ENCODE measurements at regions not wholly inside any gene's neighbourhood (a gene's known extent, or its start where the extent isn't known, plus 50 kb on each side); places are given as distances from the start of the nearest gene placed in this dataset.

- no peak for ATAC-seq
- no peak for TF ChIP-seq ZNF8 (CRISPR knock-in tag; IDR thresholded peaks at IDR 0.05)
- no peak for TF ChIP-seq OSR1 (CRISPR knock-in tag; IDR thresholded peaks at IDR 0.05)
- TF ChIP-seq GLIS3 (CRISPR knock-in tag; IDR thresholded peaks at IDR 0.05): no peak
- TF ChIP-seq PPARA (CRISPR knock-in tag; IDR thresholded peaks at IDR 0.05; ENCODE audit: borderline replicate concordance): no peak
- TF ChIP-seq RARB (CRISPR knock-in tag; IDR thresholded peaks at IDR 0.05): no peak
These were observed 169.9 kb downstream of the DCK start for GRCh38 chr4:71163317-71163716.

GRCh38 chr4:71167083-71167482, 171.7 kb upstream of the SLC4A4 start:
- ATAC-seq: no peak
- TF ChIP-seq CSDC2 (CRISPR knock-in tag; IDR thresholded peaks at IDR 0.05) (no peak), BACH2 (CRISPR knock-in tag; IDR thresholded peaks at IDR 0.05; ENCODE audit: borderline replicate concordance) (no peak), ISL1 (CRISPR knock-in tag; IDR thresholded peaks at IDR 0.05) (no peak), POU6F1 (CRISPR knock-in tag; IDR thresholded peaks at IDR 0.05; ENCODE audit: borderline replicate concordance, low read depth) (no peak), TOX (CRISPR knock-in tag; IDR thresholded peaks at IDR 0.05; ENCODE audit: borderline replicate concordance) (no peak), ESRRG (CRISPR knock-in tag; IDR thresholded peaks at IDR 0.05) (no peak), ZC3H10 (CRISPR knock-in tag; IDR thresholded peaks at IDR 0.05) (no peak), OSR1 (CRISPR knock-in tag; IDR thresholded peaks at IDR 0.05) (no peak)
- TF ChIP-seq, protein P1, sequence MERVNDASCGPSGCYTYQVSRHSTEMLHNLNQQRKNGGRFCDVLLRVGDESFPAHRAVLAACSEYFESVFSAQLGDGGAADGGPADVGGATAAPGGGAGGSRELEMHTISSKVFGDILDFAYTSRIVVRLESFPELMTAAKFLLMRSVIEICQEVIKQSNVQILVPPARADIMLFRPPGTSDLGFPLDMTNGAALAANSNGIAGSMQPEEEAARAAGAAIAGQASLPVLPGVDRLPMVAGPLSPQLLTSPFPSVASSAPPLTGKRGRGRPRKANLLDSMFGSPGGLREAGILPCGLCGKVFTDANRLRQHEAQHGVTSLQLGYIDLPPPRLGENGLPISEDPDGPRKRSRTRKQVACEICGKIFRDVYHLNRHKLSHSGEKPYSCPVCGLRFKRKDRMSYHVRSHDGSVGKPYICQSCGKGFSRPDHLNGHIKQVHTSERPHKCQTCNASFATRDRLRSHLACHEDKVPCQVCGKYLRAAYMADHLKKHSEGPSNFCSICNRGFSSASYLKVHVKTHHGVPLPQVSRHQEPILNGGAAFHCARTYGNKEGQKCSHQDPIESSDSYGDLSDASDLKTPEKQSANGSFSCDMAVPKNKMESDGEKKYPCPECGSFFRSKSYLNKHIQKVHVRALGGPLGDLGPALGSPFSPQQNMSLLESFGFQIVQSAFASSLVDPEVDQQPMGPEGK (CRISPR knock-in tag; IDR thresholded peaks at IDR 0.05; ENCODE audit: borderline replicate concordance): no peak

GRCh38 chr4:71171592-71171991, 167.2 kb upstream of the SLC4A4 start:
- ATAC-seq: no peak

More at GRCh38 chr4:71171592-71171991, 167.2 kb upstream of the SLC4A4 start:
- TF ChIP-seq CSDC2 (CRISPR knock-in tag; IDR thresholded peaks at IDR 0.05) (no peak), ESRRG (CRISPR knock-in tag; IDR thresholded peaks at IDR 0.05) (no peak), GLIS3 (CRISPR knock-in tag; IDR thresholded peaks at IDR 0.05) (no peak), CREB5 (CRISPR knock-in tag; IDR thresholded peaks at IDR 0.05; ENCODE audit: low read depth) (no peak), CSRNP3 (CRISPR knock-in tag; IDR thresholded peaks at IDR 0.05) (no peak), TCF4 (CRISPR knock-in tag; IDR thresholded peaks at IDR 0.05; ENCODE audit: borderline replicate concordance) (no peak), ZFP30 (CRISPR knock-in tag; IDR thresholded peaks at IDR 0.05) (no peak), ZFP3 (CRISPR knock-in tag; IDR thresholded peaks at IDR 0.05) (no peak), ZNF70 (CRISPR knock-in tag; IDR thresholded peaks at IDR 0.05) (no peak), OSR1 (CRISPR knock-in tag; IDR thresholded peaks at IDR 0.05) (no peak), RARB (CRISPR knock-in tag; IDR thresholded peaks at IDR 0.05) (no peak), SNAI2 (CRISPR knock-in tag; IDR thresholded peaks at IDR 0.05) (no peak), BACH2 (CRISPR knock-in tag; IDR thresholded peaks at IDR 0.05; ENCODE audit: borderline replicate concordance) (no peak), TOX (CRISPR knock-in tag; IDR thresholded peaks at IDR 0.05; ENCODE audit: borderline replicate concordance) (no peak), ZNF8 (CRISPR knock-in tag; IDR thresholded peaks at IDR 0.05) (no peak), POU6F1 (CRISPR knock-in tag; IDR thresholded peaks at IDR 0.05; ENCODE audit: borderline replicate concordance, low read depth) (no peak), ARNTL (CRISPR knock-in tag; IDR thresholded peaks at IDR 0.05; ENCODE audit: borderline replicate concordance, low read depth) (no peak)
- TF ChIP-seq, protein P1 (CRISPR knock-in tag; IDR thresholded peaks at IDR 0.05; ENCODE audit: borderline replicate concordance): no peak

All from SK-N-SH treated with all-trans-retinoic acid at 6 μM for 48 hours (cell line).